ENCODE measurements at regions not wholly inside any gene's neighbourhood (a gene's known extent, or its start where the extent isn't known, plus 50 kb on each side); places are given as distances from the start of the nearest gene placed in this dataset.

GRCh38 chr6:168165373-168165772 lies 86.4 kb upstream of the FRMD1 start:
- TF ChIP-seq POLR2A (IDR thresholded peaks at IDR 0.05; ENCODE audit: borderline replicate concordance, extremely low read depth, insufficient read depth, insufficient read length) = no peak
- TF ChIP-seq, protein P1, sequence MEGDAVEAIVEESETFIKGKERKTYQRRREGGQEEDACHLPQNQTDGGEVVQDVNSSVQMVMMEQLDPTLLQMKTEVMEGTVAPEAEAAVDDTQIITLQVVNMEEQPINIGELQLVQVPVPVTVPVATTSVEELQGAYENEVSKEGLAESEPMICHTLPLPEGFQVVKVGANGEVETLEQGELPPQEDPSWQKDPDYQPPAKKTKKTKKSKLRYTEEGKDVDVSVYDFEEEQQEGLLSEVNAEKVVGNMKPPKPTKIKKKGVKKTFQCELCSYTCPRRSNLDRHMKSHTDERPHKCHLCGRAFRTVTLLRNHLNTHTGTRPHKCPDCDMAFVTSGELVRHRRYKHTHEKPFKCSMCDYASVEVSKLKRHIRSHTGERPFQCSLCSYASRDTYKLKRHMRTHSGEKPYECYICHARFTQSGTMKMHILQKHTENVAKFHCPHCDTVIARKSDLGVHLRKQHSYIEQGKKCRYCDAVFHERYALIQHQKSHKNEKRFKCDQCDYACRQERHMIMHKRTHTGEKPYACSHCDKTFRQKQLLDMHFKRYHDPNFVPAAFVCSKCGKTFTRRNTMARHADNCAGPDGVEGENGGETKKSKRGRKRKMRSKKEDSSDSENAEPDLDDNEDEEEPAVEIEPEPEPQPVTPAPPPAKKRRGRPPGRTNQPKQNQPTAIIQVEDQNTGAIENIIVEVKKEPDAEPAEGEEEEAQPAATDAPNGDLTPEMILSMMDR (IDR thresholded peaks at IDR 0.05 in 2 of 3, conservative IDR thresholded peaks at IDR 0.05 in 1 of 3; ENCODE audit: borderline replicate concordance in 1 of 3, insufficient read depth in 1 of 3, low read depth in 2 of 3, low read length in 2 of 3) = no peak
- no peak for TF ChIP-seq POLR2AphosphoS5 (IDR thresholded peaks at IDR 0.05; ENCODE audit: low read depth, low read length)
- no peak for TF ChIP-seq SRF (IDR thresholded peaks at IDR 0.05; ENCODE audit: low read depth)
- TF ChIP-seq SIN3A (IDR thresholded peaks at IDR 0.05; ENCODE audit: low read depth) = no peak
- TF ChIP-seq MAX (IDR thresholded peaks at IDR 0.05) = no peak
- TF ChIP-seq, protein P2, sequence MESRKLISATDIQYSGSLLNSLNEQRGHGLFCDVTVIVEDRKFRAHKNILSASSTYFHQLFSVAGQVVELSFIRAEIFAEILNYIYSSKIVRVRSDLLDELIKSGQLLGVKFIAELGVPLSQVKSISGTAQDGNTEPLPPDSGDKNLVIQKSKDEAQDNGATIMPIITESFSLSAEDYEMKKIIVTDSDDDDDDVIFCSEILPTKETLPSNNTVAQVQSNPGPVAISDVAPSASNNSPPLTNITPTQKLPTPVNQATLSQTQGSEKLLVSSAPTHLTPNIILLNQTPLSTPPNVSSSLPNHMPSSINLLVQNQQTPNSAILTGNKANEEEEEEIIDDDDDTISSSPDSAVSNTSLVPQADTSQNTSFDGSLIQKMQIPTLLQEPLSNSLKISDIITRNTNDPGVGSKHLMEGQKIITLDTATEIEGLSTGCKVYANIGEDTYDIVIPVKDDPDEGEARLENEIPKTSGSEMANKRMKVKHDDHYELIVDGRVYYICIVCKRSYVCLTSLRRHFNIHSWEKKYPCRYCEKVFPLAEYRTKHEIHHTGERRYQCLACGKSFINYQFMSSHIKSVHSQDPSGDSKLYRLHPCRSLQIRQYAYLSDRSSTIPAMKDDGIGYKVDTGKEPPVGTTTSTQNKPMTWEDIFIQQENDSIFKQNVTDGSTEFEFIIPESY (IDR thresholded peaks at IDR 0.05; ENCODE audit: extremely low read depth, insufficient replicate concordance, low read length) = no peak
- no peak for TF ChIP-seq REST (IDR thresholded peaks at IDR 0.05; ENCODE audit: low read depth)
- no peak for TF ChIP-seq EZH2phosphoT487 (IDR thresholded peaks at IDR 0.05; ENCODE audit: borderline replicate concordance)
- no peak for TF ChIP-seq ZNF274 (IDR thresholded peaks at IDR 0.05; ENCODE audit: low read depth, low read length)
- no peak for TF ChIP-seq EZH2 (IDR thresholded peaks at IDR 0.05)
